Stimulated activated CD8-positive, alpha-beta memory T cell treated with anti-CD3 and anti-CD28 coated beads, Interleukin-4, amount 100 ng/mL, for 24 hours (primary cell): ENCODE measurements at regions not wholly inside any gene's neighbourhood (a gene's known extent, or its start where the extent isn't known, plus 50 kb on each side); places are given as distances from the start of the nearest gene placed in this dataset.
"Not testable (repeated sequence)": the region's sequence is repeated elsewhere in the genome, so short reads cannot be mapped to it uniquely, and the experiment has no call there.

Source experiments
- DNase-seq: peaks from one replicate; pipeline ENCODE4 v3.0.0-alpha.2; 2020; ENCODE audit warnings: low read depth

GRCh38 chr13:108077284-108077683, 138.1 kb downstream of the LIG4 start:
- no peak for DNase-seq

GRCh38 chr13:108074429-108074828, 140.9 kb downstream of the LIG4 start:
- not testable (repeated sequence) for DNase-seq

- DNase-seq = no peak
Observed at GRCh38 chr13:108070925-108071324, 144.4 kb downstream of the LIG4 start.

GRCh38 chr13:108070491-108070890, 144.8 kb downstream of the LIG4 start:
- no peak for DNase-seq

GRCh38 chr13:108069521-108070210, 145.7 kb downstream of the LIG4 start:
- no peak for DNase-seq

- DNase-seq = not testable (repeated sequence)
Observed at GRCh38 chr13:108064372-108064771, 151.0 kb downstream of the LIG4 start.

GRCh38 chr13:108060111-108060510, 155.2 kb downstream of the LIG4 start:
- DNase-seq = no peak

- DNase-seq = no peak
Observed at GRCh38 chr13:108056278-108056677, 159.1 kb downstream of the LIG4 start.

- no peak for DNase-seq
Observed at GRCh38 chr13:108049211-108049610, 166.1 kb downstream of the LIG4 start.

GRCh38 chr13:108044954-108045353, 170.4 kb downstream of the LIG4 start:
- no peak for DNase-seq

- DNase-seq = not testable (repeated sequence)
Observed at GRCh38 chr13:108042866-108043265, 172.5 kb downstream of the LIG4 start.

- no peak for DNase-seq
Observed at GRCh38 chr13:108037348-108037747, 178.0 kb downstream of the LIG4 start.

GRCh38 chr13:108036411-108036932, 178.9 kb downstream of the LIG4 start:
- DNase-seq = no peak

- DNase-seq = no peak
Observed at GRCh38 chr13:108034909-108035410, 180.4 kb downstream of the LIG4 start.

GRCh38 chr13:108033800-108034707, 181.3 kb downstream of the LIG4 start:
- DNase-seq = no peak

- DNase-seq = no peak
Observed at GRCh38 chr13:108031865-108032264, 183.5 kb downstream of the LIG4 start.

GRCh38 chr13:108030769-108031168, 184.6 kb downstream of the LIG4 start:
- no peak for DNase-seq

GRCh38 chr13:108026680-108027410, 188.5 kb downstream of the LIG4 start:
- DNase-seq = no peak

- no peak for DNase-seq
Observed at GRCh38 chr13:108020027-108020426, 195.3 kb downstream of the LIG4 start.

- no peak for DNase-seq
Observed at GRCh38 chr13:108018371-108018870, 196.9 kb downstream of the LIG4 start.

GRCh38 chr13:108006619-108007018, 208.7 kb downstream of the LIG4 start:
- no peak for DNase-seq

- no peak for DNase-seq
Observed at GRCh38 chr13:108005231-108005630, 210.1 kb downstream of the LIG4 start.
